IMR-90 (cell line): ENCODE measurements at regions not wholly inside any gene's neighbourhood (a gene's known extent, or its start where the extent isn't known, plus 50 kb on each side); places are given as distances from the start of the nearest gene placed in this dataset.

Experiments
- ATAC-seq: fragments of 200-7000 bp; cut with Tn5 transposase; 2 replicates; pipeline ENCODE4 v1.9.1; 2020; ENCODE audit warnings: low read depth, mild to moderate bottlenecking, moderate library complexity
- BruUV-seq: library from RNA; stranded (reverse); fragments of 400-500 nt; replicated peaks from 2 replicates; lab custom pipeline; 2021; lab: Mats Ljungman, UMichigan
- CTCF ChIA-PET: fragments of 300-600 bp; formaldehyde crosslinking; extraction: SDS; loops from one replicate; lab custom pipeline; 2021; ENCODE audit warnings: antibody characterized with exemption; lab: Yijun Ruan, JAX
- POLR2A ChIA-PET: fragments of 300-600 bp; sonication (Branson Sonifier 250); formaldehyde crosslinking; loops from one replicate; lab custom pipeline; 2022; ENCODE audit warnings: antibody characterized with exemption; ENCODE audit not compliant: unreplicated experiment; lab: Charles Lee
- DNase-seq: peaks from one replicate; pipeline ENCODE4 v3.0.0; 2013
- H2AFZ ChIP-seq: replicated peaks from 2 replicates; pipeline ENCODE3; 2013; ENCODE audit warnings: low read length, mild to moderate bottlenecking; ENCODE audit not compliant: poor library complexity
- H2AK5ac ChIP-seq: 2 replicates; pipeline ENCODE4 v1.6.1; 2013; ENCODE audit warnings: low read depth, low read length, inconsistent platforms
- H2AK9ac ChIP-seq: replicated peaks from 2 replicates; pipeline ENCODE3; 2013; ENCODE audit warnings: mild to moderate bottlenecking, low read depth, low read length, moderate library complexity; ENCODE audit not compliant: poor library complexity
- H2BK120ac ChIP-seq: 2 replicates; pipeline ENCODE4 v1.6.1; 2013; ENCODE audit warnings: low read depth, low read length, inconsistent platforms
- H2BK15ac ChIP-seq: 3 replicates; pipeline ENCODE4 v1.6.1; 2013; ENCODE audit warnings: low read depth, low read length, inconsistent platforms
- H2BK20ac ChIP-seq: 2 replicates; pipeline ENCODE4 v1.6.1; 2013; ENCODE audit warnings: low read depth, mild to moderate bottlenecking, inconsistent platforms, low read length, moderate library complexity
- H2BK5ac ChIP-seq: 2 replicates; pipeline ENCODE4 v1.6.1; 2013; ENCODE audit warnings: mild to moderate bottlenecking, low read depth, low read length, inconsistent platforms; ENCODE audit not compliant: poor library complexity, severe bottlenecking
- H3K14ac ChIP-seq: replicated peaks from 2 replicates; pipeline ENCODE4 v1.6.1; 2013; ENCODE audit warnings: low read depth, low read length, inconsistent platforms
- H3K18ac ChIP-seq: 2 replicates; pipeline ENCODE4 v1.6.1; 2013; ENCODE audit warnings: low read depth, low read length, control low read depth
- H3K23ac ChIP-seq: 2 replicates; pipeline ENCODE4 v1.6.1; 2013; ENCODE audit warnings: low read depth, low read length, inconsistent platforms
- H3K27ac ChIP-seq: 2 replicates; pipeline ENCODE4 v1.5.1; 2013; ENCODE audit warnings: mild to moderate bottlenecking, control low read depth, low read length; ENCODE audit not compliant: insufficient read depth
- H3K27me3 ChIP-seq: 2 replicates; pipeline ENCODE4 v1.6.1; 2013; ENCODE audit warnings: low read length; ENCODE audit not compliant: control insufficient read depth, insufficient read depth
- H3K36me3 ChIP-seq: 2 replicates; pipeline ENCODE4 v1.6.1; 2013; ENCODE audit warnings: low read length, mixed read lengths; ENCODE audit not compliant: control insufficient read depth, insufficient read depth
- H3K4ac ChIP-seq: 2 replicates; pipeline ENCODE4 v1.6.1; 2013; ENCODE audit warnings: low read depth, low read length, inconsistent platforms
- H3K4me1 ChIP-seq: 2 replicates; pipeline ENCODE4 v1.6.1; 2013; ENCODE audit warnings: low read length, mixed read lengths; ENCODE audit not compliant: control insufficient read depth, insufficient read depth
- H3K4me2 ChIP-seq: 2 replicates; pipeline ENCODE4 v1.6.1; 2013; ENCODE audit warnings: low read depth, mild to moderate bottlenecking, control low read depth, low read length, moderate library complexity
- H3K4me3 ChIP-seq: 2 replicates; pipeline ENCODE4 v1.5.1; 2013; ENCODE audit warnings: low read depth, mild to moderate bottlenecking, control low read depth, low read length, moderate library complexity; ENCODE audit not compliant: insufficient read depth
- H3K56ac ChIP-seq: 2 replicates; pipeline ENCODE4 v1.6.1; 2013; ENCODE audit warnings: low read length, inconsistent platforms; ENCODE audit not compliant: insufficient read depth; ENCODE audit errors: extremely low read depth
- H3K79me1 ChIP-seq, 2 experiments: 2 replicates each; pipeline ENCODE4 v1.6.1; 2013; ENCODE audit warnings: low read length in 2 of 2, inconsistent platforms in 1 of 2, low read depth in 1 of 2
- H3K9ac ChIP-seq: 2 replicates; pipeline ENCODE4 v1.6.1; 2013; ENCODE audit warnings: low read depth, low read length, control low read depth
- H3K9me1 ChIP-seq: 2 replicates; pipeline ENCODE4 v1.6.1; 2013; ENCODE audit warnings: low read length, inconsistent platforms; ENCODE audit not compliant: insufficient read depth
- H3K9me3 ChIP-seq: 2 replicates; pipeline ENCODE4 v1.6.1; 2013; ENCODE audit warnings: low read length; ENCODE audit not compliant: control insufficient read depth, insufficient read depth
- H4K20me1 ChIP-seq: 2 replicates; pipeline ENCODE4 v1.6.1; 2013; ENCODE audit warnings: low read length, inconsistent platforms; ENCODE audit not compliant: insufficient read depth
- H4K5ac ChIP-seq: 2 replicates; pipeline ENCODE4 v1.6.1; 2013; ENCODE audit warnings: mild to moderate bottlenecking, low read depth, low read length, control low read depth
- H4K8ac ChIP-seq, 2 experiments: 2 replicates each; pipeline ENCODE4 v1.6.1; 2013; ENCODE audit warnings: low read depth in 2 of 2, low read length in 2 of 2, control low read depth in 1 of 2, inconsistent platforms in 1 of 2
- H4K91ac ChIP-seq: 2 replicates; pipeline ENCODE4 v1.6.1; 2013; ENCODE audit warnings: low read depth, low read length, inconsistent platforms; ENCODE audit not compliant: insufficient read depth
- BHLHE40 ChIP-seq: fragments of 150-350 bp; IDR thresholded peaks from 2 replicates; pipeline ENCODE4 v1.6.1; 2016; ENCODE audit warnings: mild to moderate bottlenecking, low read depth, low read length
- CEBPB ChIP-seq: IDR thresholded peaks from 2 replicates; pipeline ENCODE4 v1.6.1; 2012; ENCODE audit warnings: low read depth, low read length, improper control_type of control experiment
- CHD1 ChIP-seq: IDR thresholded peaks from 2 replicates; pipeline ENCODE4 v1.6.1; 2012; ENCODE audit warnings: low read depth, low read length, improper control_type of control experiment
- FOS ChIP-seq: fragments of 150-350 bp; IDR thresholded peaks from 2 replicates; pipeline ENCODE4 v1.6.1; 2016; ENCODE audit warnings: low read depth, low read length
- MAFK ChIP-seq: IDR thresholded peaks from 2 replicates; pipeline ENCODE4 v1.6.1; 2012; ENCODE audit warnings: low read depth, low read length, improper control_type of control experiment
- MAZ ChIP-seq: IDR thresholded peaks from 2 replicates; pipeline ENCODE4 v1.6.1; 2012; ENCODE audit warnings: low read depth, mild to moderate bottlenecking, low read length, improper control_type of control experiment, moderate library complexity, borderline replicate concordance
- MXI1 ChIP-seq: IDR thresholded peaks from 2 replicates; pipeline ENCODE4 v1.6.1; 2012; ENCODE audit warnings: low read depth, mild to moderate bottlenecking, low read length, moderate library complexity, borderline replicate concordance
- NFE2L2 ChIP-seq: fragments of 150-350 bp; IDR thresholded peaks from 2 replicates; pipeline ENCODE4 v1.6.1; 2016; ENCODE audit warnings: low read depth, mild to moderate bottlenecking, low read length
- POLR2A ChIP-seq: IDR thresholded peaks from 2 replicates; pipeline ENCODE4 v1.6.1; 2012; ENCODE audit warnings: mild to moderate bottlenecking, low read depth, low read length
- RAD21 ChIP-seq: IDR thresholded peaks from 2 replicates; pipeline ENCODE4 v1.6.1; 2012; ENCODE audit warnings: low read length, improper control_type of control experiment
- RCOR1 ChIP-seq: IDR thresholded peaks from 2 replicates; pipeline ENCODE4 v1.6.1; 2012; ENCODE audit warnings: mild to moderate bottlenecking, low read length, improper control_type of control experiment; ENCODE audit not compliant: insufficient replicate concordance
- RFX5 ChIP-seq: IDR thresholded peaks from 2 replicates; pipeline ENCODE4 v1.8.0; 2012; ENCODE audit warnings: low read depth, mild to moderate bottlenecking, low read length, moderate library complexity
- SMC3 ChIP-seq: fragments of 150-350 bp; IDR thresholded peaks from 2 replicates; pipeline ENCODE4 v1.6.1; 2016; ENCODE audit warnings: low read depth, mild to moderate bottlenecking, antibody characterized with exemption, low read length, moderate library complexity
- WGBS, 2 experiments: methylation state at CpG; one replicate each; pipeline versions ENCODE4 v1.1.5 to v1.1.7; 2013; ENCODE audit warnings: missing lambda C conversion rate in 2 of 2; ENCODE audit not compliant: insufficient read length in 1 of 2; ENCODE audit errors: extremely low coverage in 2 of 2; 5-methylcytosine and 5-hydroxymethylcytosine counted together
- dilution Hi-C: fragments of 300-500 bp; cut with HindIII; formaldehyde crosslinking; loops from one replicate; pipeline ENCODE4 v1.14.3; 2018; ENCODE audit warnings: low sequenced_read_pairs; ENCODE audit not compliant: unreplicated experiment
- in situ Hi-C: fragments of 300-500 bp; cut with MboI; formaldehyde crosslinking; loops from 3 replicates; pipeline ENCODE4 v1.14.3; 2019; ENCODE audit warnings: low sequenced_read_pairs, inconsistent platforms, mixed read lengths
- intact Hi-C: fragments of 100-400 bp; cut with micrococcal nuclease; formaldehyde crosslinking; loops from 2 replicates; pipeline ENCODE4 v1.10.0; 2022
- TF ChIP-seq, protein P1 (sequence below): fragments of 150-350 bp; IDR thresholded peaks from 2 replicates; pipeline ENCODE4 v1.6.1; 2017; ENCODE audit warnings: mild to moderate bottlenecking, antibody characterized with exemption, low read length, low read depth
- TF ChIP-seq, protein P2 (sequence below): fragments of 150-350 bp; IDR thresholded peaks from 2 replicates; pipeline ENCODE4 v1.6.1; 2016; ENCODE audit warnings: low read depth, mild to moderate bottlenecking, low read length, moderate library complexity, borderline replicate concordance
- TF ChIP-seq, protein P3 (sequence below): conservative IDR thresholded peaks from 2 replicates; pipeline ENCODE4 v1.5.1; 2012; ENCODE audit warnings: mild to moderate bottlenecking, low read depth, low read length, improper control_type of control experiment

DNA sequence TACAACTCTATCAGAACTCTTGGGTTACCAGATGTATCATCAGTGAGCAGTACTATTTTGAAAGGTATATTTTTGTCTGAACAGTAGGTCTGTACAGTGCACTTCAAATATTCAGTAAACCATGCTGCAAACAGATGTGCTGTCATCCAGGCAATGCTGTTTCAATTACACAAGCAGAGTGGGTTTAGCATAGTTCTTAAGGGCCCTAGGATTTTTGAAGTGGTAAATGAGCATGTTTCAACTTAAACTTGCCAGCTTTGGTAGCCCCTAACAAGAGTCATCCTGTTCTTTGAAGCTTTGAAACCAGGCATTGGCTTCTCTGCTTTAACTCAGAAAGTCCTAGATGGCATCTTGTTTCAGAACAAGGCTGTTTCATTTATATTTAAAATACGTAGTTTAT lies 1519.9 kb downstream of the SUCLG1 start:
- Histone ChIP-seq H3K9ac (no peak overlapping the region), H3K23ac (no peak overlapping the region), H3K9me3 (peaks cover 2% of the 10 kb centered on the region; the same call in 1 of the 2 replicates), H3K4me3 (no peak overlapping the region), H3K27me3 (no peaks in the 10 kb centered on the region), H2AFZ (no peak overlapping the region), H3K9me1 (no peaks in the 10 kb centered on the region), H3K4ac (no peak overlapping the region), H2BK5ac (no peak overlapping the region), H3K56ac (no peak overlapping the region), H2BK20ac (no peak overlapping the region), H2BK120ac (no peak overlapping the region), H3K36me3 (no peaks in the 10 kb centered on the region), H4K8ac (no peak overlapping the region), H2BK15ac (no peak overlapping the region), H3K27ac (no peak overlapping the region), H4K5ac (no peak overlapping the region), H3K18ac (no peak overlapping the region), H3K14ac (no peak overlapping the region), H3K79me1 (no peaks in the 10 kb centered on the region), H3K4me1 (no peaks in the 10 kb centered on the region), H2AK5ac (no peak overlapping the region), H2AK9ac (no peak overlapping the region), H4K20me1 (no peaks in the 10 kb centered on the region), H3K4me2 (no peak overlapping the region), H4K91ac (no peak overlapping the region)
- intact Hi-C loops (no loop called here), dilution Hi-C loops (no loop called here), in situ Hi-C loops (no loop called here)
- ChIA-PET CTCF (no interaction called here), POLR2A (no interaction called here)
- WGBS, 2 experiments = no CpG with 5 or more reads among the region's 1 CpG
- ATAC-seq (no peak), DNase-seq (no peak)
- TF ChIP-seq, protein P1, sequence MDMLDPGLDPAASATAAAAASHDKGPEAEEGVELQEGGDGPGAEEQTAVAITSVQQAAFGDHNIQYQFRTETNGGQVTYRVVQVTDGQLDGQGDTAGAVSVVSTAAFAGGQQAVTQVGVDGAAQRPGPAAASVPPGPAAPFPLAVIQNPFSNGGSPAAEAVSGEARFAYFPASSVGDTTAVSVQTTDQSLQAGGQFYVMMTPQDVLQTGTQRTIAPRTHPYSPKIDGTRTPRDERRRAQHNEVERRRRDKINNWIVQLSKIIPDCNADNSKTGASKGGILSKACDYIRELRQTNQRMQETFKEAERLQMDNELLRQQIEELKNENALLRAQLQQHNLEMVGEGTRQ = no peak
- TF ChIP-seq RCOR1 (no peak), RAD21 (no peak), CHD1 (no peak), BHLHE40 (no peak), CEBPB (no peak), MAFK (no peak), NFE2L2 (no peak), POLR2A (no peak), FOS (no peak), RFX5 (no peak), MXI1 (no peak), SMC3 (no peak), MAZ (no peak)
- TF ChIP-seq, protein P2, sequence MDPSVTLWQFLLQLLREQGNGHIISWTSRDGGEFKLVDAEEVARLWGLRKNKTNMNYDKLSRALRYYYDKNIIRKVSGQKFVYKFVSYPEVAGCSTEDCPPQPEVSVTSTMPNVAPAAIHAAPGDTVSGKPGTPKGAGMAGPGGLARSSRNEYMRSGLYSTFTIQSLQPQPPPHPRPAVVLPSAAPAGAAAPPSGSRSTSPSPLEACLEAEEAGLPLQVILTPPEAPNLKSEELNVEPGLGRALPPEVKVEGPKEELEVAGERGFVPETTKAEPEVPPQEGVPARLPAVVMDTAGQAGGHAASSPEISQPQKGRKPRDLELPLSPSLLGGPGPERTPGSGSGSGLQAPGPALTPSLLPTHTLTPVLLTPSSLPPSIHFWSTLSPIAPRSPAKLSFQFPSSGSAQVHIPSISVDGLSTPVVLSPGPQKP = no peak
- TF ChIP-seq, protein P3, sequence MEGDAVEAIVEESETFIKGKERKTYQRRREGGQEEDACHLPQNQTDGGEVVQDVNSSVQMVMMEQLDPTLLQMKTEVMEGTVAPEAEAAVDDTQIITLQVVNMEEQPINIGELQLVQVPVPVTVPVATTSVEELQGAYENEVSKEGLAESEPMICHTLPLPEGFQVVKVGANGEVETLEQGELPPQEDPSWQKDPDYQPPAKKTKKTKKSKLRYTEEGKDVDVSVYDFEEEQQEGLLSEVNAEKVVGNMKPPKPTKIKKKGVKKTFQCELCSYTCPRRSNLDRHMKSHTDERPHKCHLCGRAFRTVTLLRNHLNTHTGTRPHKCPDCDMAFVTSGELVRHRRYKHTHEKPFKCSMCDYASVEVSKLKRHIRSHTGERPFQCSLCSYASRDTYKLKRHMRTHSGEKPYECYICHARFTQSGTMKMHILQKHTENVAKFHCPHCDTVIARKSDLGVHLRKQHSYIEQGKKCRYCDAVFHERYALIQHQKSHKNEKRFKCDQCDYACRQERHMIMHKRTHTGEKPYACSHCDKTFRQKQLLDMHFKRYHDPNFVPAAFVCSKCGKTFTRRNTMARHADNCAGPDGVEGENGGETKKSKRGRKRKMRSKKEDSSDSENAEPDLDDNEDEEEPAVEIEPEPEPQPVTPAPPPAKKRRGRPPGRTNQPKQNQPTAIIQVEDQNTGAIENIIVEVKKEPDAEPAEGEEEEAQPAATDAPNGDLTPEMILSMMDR = no peak
- BruUV-seq = no TSS peak
